ENCODE measurements at regions not wholly inside any gene's neighbourhood (a gene's known extent, or its start where the extent isn't known, plus 50 kb on each side); places are given as distances from the start of the nearest gene placed in this dataset.

- ATAC-seq (ENCODE audit: low read depth in 2 of 2) (no peak), DNase-seq (no peak)
- no peaks in the 10 kb centered on the region for H3K36me3 Mint-ChIP-seq
- H3K4me1 Mint-ChIP-seq: peaks cover 11 to 12% (median 11%) of the 10 kb centered on the region in 3 donors
- peaks cover 0 to 4% (median 0%) of the 10 kb centered on the region in 3 donors for H3K27me3 Mint-ChIP-seq
- no peaks in the 10 kb centered on the region for H3K9me3 Mint-ChIP-seq
- no peak overlapping the region for H3K4me3 Mint-ChIP-seq
- no peak overlapping the region for H3K27ac Mint-ChIP-seq
These were observed 112.9 kb upstream of the GSE1 start for GRCh38 chr16:85500220-85500619.

- H3K4me1 Mint-ChIP-seq: peaks cover 11 to 12% (median 11%) of the 10 kb centered on the region in 3 donors
- H3K4me3 Mint-ChIP-seq: peak overlapping the region in 1 of 8 donors; percentile 44
- H3K27me3 Mint-ChIP-seq: peaks cover 0 to 4% (median 0%) of the 10 kb centered on the region in 3 donors
- H3K27ac Mint-ChIP-seq: no peak overlapping the region
- DNase-seq (no peak), ATAC-seq (ENCODE audit: low read depth in 2 of 2) (no peak)
- no peaks in the 10 kb centered on the region for H3K36me3 Mint-ChIP-seq
- H3K9me3 Mint-ChIP-seq: no peaks in the 10 kb centered on the region
These were observed 111.2 kb upstream of the GSE1 start for GRCh38 chr16:85501900-85502299.

- peaks cover 0 to 4% (median 0%) of the 10 kb centered on the region in 3 donors for H3K27me3 Mint-ChIP-seq
- DNase-seq: no peak
- H3K27ac Mint-ChIP-seq: no peak overlapping the region
These were observed 110.8 kb upstream of the GSE1 start for GRCh38 chr16:85502357-85502756.

GRCh38 chr16:85503679-85504231 is 109.4 kb upstream of the GSE1 start:
- H3K27me3 Mint-ChIP-seq: peaks cover 3% of the 10 kb centered on the region in 3 donors
- no peaks in the 10 kb centered on the region for H3K9me3 Mint-ChIP-seq
- no peaks in the 10 kb centered on the region for H3K36me3 Mint-ChIP-seq
- H3K4me3 Mint-ChIP-seq: peak overlapping the region in 1 of 8 donors; percentile 55
- no peak overlapping the region for H3K27ac Mint-ChIP-seq
- DNase-seq (no peak), ATAC-seq (ENCODE audit: low read depth in 2 of 2) (no peak)
- peaks cover 3 to 4% (median 3%) of the 10 kb centered on the region in 3 donors for H3K4me1 Mint-ChIP-seq

More at GRCh38 chr16:85502357-85502756, 110.8 kb upstream of the GSE1 start:
- no peak for ATAC-seq (ENCODE audit: low read depth in 2 of 2)
- Mint-ChIP-seq H3K4me1 (peaks cover 11 to 12% (median 11%) of the 10 kb centered on the region in 3 donors), H3K9me3 (no peaks in the 10 kb centered on the region), H3K4me3 (no peak overlapping the region), H3K36me3 (no peaks in the 10 kb centered on the region)

GRCh38 chr16:85504242-85504641 is 108.9 kb upstream of the GSE1 start:
- H3K27ac Mint-ChIP-seq: peak overlapping the region in 1 of 6 donors; percentile 47

GRCh38 chr16:85505794-85506634 is 107.1 kb upstream of the GSE1 start:
- Mint-ChIP-seq H3K36me3 (no peaks in the 10 kb centered on the region), H3K9me3 (no peaks in the 10 kb centered on the region), H3K27me3 (peaks cover 6 to 15% (median 9%) of the 10 kb centered on the region in 3 donors), H3K4me1 (no peaks in the 10 kb centered on the region), H3K4me3 (no peak overlapping the region), H3K27ac (no peak overlapping the region)
- DNase-seq (no peak), ATAC-seq (ENCODE audit: low read depth in 2 of 2) (no peak)

More at GRCh38 chr16:85504242-85504641, 108.9 kb upstream of the GSE1 start:
- ATAC-seq (ENCODE audit: low read depth in 2 of 2) (no peak), DNase-seq (no peak)
- Mint-ChIP-seq H3K27me3 (peaks cover 6 to 8% (median 8%) of the 10 kb centered on the region in 3 donors), H3K4me1 (no peaks in the 10 kb centered on the region), H3K36me3 (no peaks in the 10 kb centered on the region), H3K4me3 (peak overlapping the region in 1 of 8 donors; percentile 55), H3K9me3 (no peaks in the 10 kb centered on the region)

- Mint-ChIP-seq H3K27me3 (peaks cover 6 to 15% (median 11%) of the 10 kb centered on the region in 3 donors), H3K4me3 (no peak overlapping the region), H3K4me1 (no peaks in the 10 kb centered on the region), H3K9me3 (no peaks in the 10 kb centered on the region), H3K36me3 (no peaks in the 10 kb centered on the region), H3K27ac (no peak overlapping the region)
- ATAC-seq (ENCODE audit: low read depth in 2 of 2) (no peak), DNase-seq (no peak)
These were observed 106.5 kb upstream of the GSE1 start for GRCh38 chr16:85506635-85506911.

- Mint-ChIP-seq H3K27me3 (peaks cover 6 to 15% (median 14%) of the 10 kb centered on the region in 3 donors), H3K4me3 (no peak overlapping the region), H3K27ac (peak overlapping the region in 1 of 6 donors; percentile 24), H3K36me3 (no peaks in the 10 kb centered on the region), H3K4me1 (no peaks in the 10 kb centered on the region), H3K9me3 (no peaks in the 10 kb centered on the region)
- ATAC-seq (ENCODE audit: low read depth in 2 of 2): no peak
- DNase-seq: no peak
These were observed 105.8 kb upstream of the GSE1 start for GRCh38 chr16:85507342-85507741.

- Mint-ChIP-seq H3K27me3 (peaks cover 6 to 19% (median 18%) of the 10 kb centered on the region in 3 donors), H3K27ac (peak overlapping the region in 1 of 6 donors; percentile 80), H3K9me3 (no peaks in the 10 kb centered on the region), H3K4me1 (no peaks in the 10 kb centered on the region), H3K4me3 (no peak overlapping the region), H3K36me3 (no peaks in the 10 kb centered on the region)
- no peak for DNase-seq
- ATAC-seq (ENCODE audit: low read depth in 2 of 2): no peak
These were observed 104.7 kb upstream of the GSE1 start for GRCh38 chr16:85508388-85508787.

- no peak overlapping the region for H3K4me3 Mint-ChIP-seq
These were observed 104.1 kb upstream of the GSE1 start for GRCh38 chr16:85508993-85509392.

GRCh38 chr16:85510041-85510659 is 103.0 kb upstream of the GSE1 start:
- ATAC-seq (ENCODE audit: low read depth in 2 of 2) (no peak), DNase-seq (no peak)
- H3K27ac Mint-ChIP-seq: no peak overlapping the region
- H3K4me1 Mint-ChIP-seq: no peaks in the 10 kb centered on the region
- H3K9me3 Mint-ChIP-seq: no peaks in the 10 kb centered on the region
- H3K4me3 Mint-ChIP-seq: no peak overlapping the region
- peaks cover 6 to 29% (median 23%) of the 10 kb centered on the region in 3 donors for H3K27me3 Mint-ChIP-seq
- no peaks in the 10 kb centered on the region for H3K36me3 Mint-ChIP-seq

More at GRCh38 chr16:85508993-85509392, 104.1 kb upstream of the GSE1 start:
- no peaks in the 10 kb centered on the region for H3K36me3 Mint-ChIP-seq
- ATAC-seq (ENCODE audit: low read depth in 2 of 2) (no peak), DNase-seq (no peak)
- no peaks in the 10 kb centered on the region for H3K9me3 Mint-ChIP-seq
- H3K27me3 Mint-ChIP-seq: peaks cover 6 to 25% (median 23%) of the 10 kb centered on the region in 3 donors
- H3K27ac Mint-ChIP-seq: no peak overlapping the region
- no peaks in the 10 kb centered on the region for H3K4me1 Mint-ChIP-seq

- no peak for ATAC-seq (ENCODE audit: low read depth in 2 of 2)
- Mint-ChIP-seq H3K27me3 (peaks cover 6 to 29% (median 23%) of the 10 kb centered on the region in 3 donors), H3K27ac (no peak overlapping the region), H3K9me3 (no peaks in the 10 kb centered on the region), H3K4me1 (no peaks in the 10 kb centered on the region), H3K4me3 (no peak overlapping the region), H3K36me3 (no peaks in the 10 kb centered on the region)
- no peak for DNase-seq
These were observed 100.9 kb upstream of the GSE1 start for GRCh38 chr16:85511938-85512807.

GRCh38 chr16:85512808-85513115 is 100.4 kb upstream of the GSE1 start:
- ATAC-seq (ENCODE audit: low read depth in 2 of 2): no peak

More at GRCh38 chr16:85512808-85513115, 100.4 kb upstream of the GSE1 start:
- Mint-ChIP-seq H3K4me3 (no peak overlapping the region), H3K4me1 (no peaks in the 10 kb centered on the region), H3K27me3 (peaks cover 6 to 29% (median 23%) of the 10 kb centered on the region in 3 donors), H3K36me3 (no peaks in the 10 kb centered on the region), H3K27ac (no peak overlapping the region), H3K9me3 (no peaks in the 10 kb centered on the region)
- DNase-seq: no peak

Measured in naive B cell (primary cell).